ENCODE measurements at regions not wholly inside any gene's neighbourhood (a gene's known extent, or its start where the extent isn't known, plus 50 kb on each side); places are given as distances from the start of the nearest gene placed in this dataset.
"Not testable (repeated sequence)": the region's sequence is repeated elsewhere in the genome, so short reads cannot be mapped to it uniquely, and the experiment has no call there.

DNA sequence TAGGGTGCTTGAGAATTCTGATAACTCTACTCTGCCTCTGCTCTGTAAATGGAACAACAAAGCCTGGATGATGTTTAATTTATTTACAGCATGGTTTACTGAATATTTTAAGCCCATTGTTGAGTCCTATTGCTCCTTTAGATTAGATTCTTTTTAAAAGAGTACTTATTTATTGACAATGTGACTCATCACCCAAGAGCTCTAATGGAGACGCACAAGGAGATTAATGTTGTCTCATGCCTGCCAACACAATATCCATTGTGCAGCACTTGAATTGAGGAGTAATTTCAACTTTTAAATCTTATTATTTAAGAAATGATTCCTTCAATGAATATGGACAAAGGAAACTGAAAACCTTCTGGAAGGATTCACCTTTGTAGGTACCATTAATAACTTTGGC is 691.4 kb downstream of the ZBBX start:
- no peak overlapping the region for H3K27ac ChIP-seq (ENCODE audit: low read depth, low read length)
- H3K36me3 ChIP-seq (ENCODE audit: control insufficient read depth, low read length): no peaks in the 10 kb centered on the region
- no peak for TF ChIP-seq EZH2phosphoT487 (IDR thresholded peaks at IDR 0.05; ENCODE audit: borderline replicate concordance, low read length)
- no peak for TF ChIP-seq CTCF (IDR thresholded peaks at IDR 0.05; ENCODE audit: low read depth, low read length, poor library complexity, severe bottlenecking)
- no peaks in the 10 kb centered on the region for H3K9me3 ChIP-seq (ENCODE audit: control insufficient read depth, insufficient read depth, low read length)
- no peak overlapping the region for H3K4me3 ChIP-seq (ENCODE audit: low read length)
- no peaks in the 10 kb centered on the region for H3K79me2 ChIP-seq (ENCODE audit: control insufficient read depth, low read length)
- H3K4me2 ChIP-seq (ENCODE audit: low read length): no peak overlapping the region
- H3K4me1 ChIP-seq (ENCODE audit: control insufficient read depth, low read length): no peaks in the 10 kb centered on the region
- no peaks in the 10 kb centered on the region for H3F3A ChIP-seq (ENCODE audit: control insufficient read depth, insufficient read depth)
- no peaks in the 10 kb centered on the region for H3K9me2 ChIP-seq (replicated peaks; ENCODE audit: control insufficient read depth, low read length)
- no peaks in the 10 kb centered on the region for H4K20me1 ChIP-seq (ENCODE audit: control insufficient read depth, insufficient read depth, low read depth, low read length)
- no peaks in the 10 kb centered on the region for H3K27me3 ChIP-seq (ENCODE audit: control insufficient read depth, low read length)

- H3K27ac ChIP-seq (ENCODE audit: low read depth, low read length): no peak overlapping the region
- H3K9me2 ChIP-seq (replicated peaks; ENCODE audit: control insufficient read depth, low read length): no peaks in the 10 kb centered on the region
- H3K9me3 ChIP-seq (ENCODE audit: control insufficient read depth, insufficient read depth, low read length): no peaks in the 10 kb centered on the region
- no peaks in the 10 kb centered on the region for H3K27me3 ChIP-seq (ENCODE audit: control insufficient read depth, low read length)
- no peak overlapping the region for H3K4me2 ChIP-seq (ENCODE audit: low read length)
- H3K36me3 ChIP-seq (ENCODE audit: control insufficient read depth, low read length): no peaks in the 10 kb centered on the region
- H3K4me1 ChIP-seq (ENCODE audit: control insufficient read depth, low read length): no peaks in the 10 kb centered on the region
- no peaks in the 10 kb centered on the region for H3K79me2 ChIP-seq (ENCODE audit: control insufficient read depth, low read length)
- H3K4me3 ChIP-seq (ENCODE audit: low read length): no peak overlapping the region
- no peaks in the 10 kb centered on the region for H4K20me1 ChIP-seq (ENCODE audit: control insufficient read depth, insufficient read depth, low read depth, low read length)
- H3F3A ChIP-seq (ENCODE audit: control insufficient read depth, insufficient read depth): no peaks in the 10 kb centered on the region
- TF ChIP-seq EZH2phosphoT487 (IDR thresholded peaks at IDR 0.05; ENCODE audit: borderline replicate concordance, low read length) (no peak), CTCF (IDR thresholded peaks at IDR 0.05; ENCODE audit: low read depth, low read length, poor library complexity, severe bottlenecking) (no peak)
Measured at GRCh38 chr3:166685246-166685645, 694.9 kb downstream of the ZBBX start.

- H3K79me2 ChIP-seq (ENCODE audit: control insufficient read depth, low read length); H3K36me3 ChIP-seq (ENCODE audit: control insufficient read depth, low read length); H3F3A ChIP-seq (ENCODE audit: control insufficient read depth, insufficient read depth); H3K9me2 ChIP-seq (replicated peaks; ENCODE audit: control insufficient read depth, low read length); H3K9me3 ChIP-seq (ENCODE audit: control insufficient read depth, insufficient read depth, low read length); H3K4me1 ChIP-seq (ENCODE audit: control insufficient read depth, low read length); H3K27ac ChIP-seq (ENCODE audit: low read depth, low read length); H3K27me3 ChIP-seq (ENCODE audit: control insufficient read depth, low read length); H3K4me2 ChIP-seq (ENCODE audit: low read length); H3K4me3 ChIP-seq (ENCODE audit: low read length); H4K20me1 ChIP-seq (ENCODE audit: control insufficient read depth, insufficient read depth, low read depth, low read length): not testable (repeated sequence)
Measured at GRCh38 chr3:166684077-166684476, 696.0 kb downstream of the ZBBX start.

DNA sequence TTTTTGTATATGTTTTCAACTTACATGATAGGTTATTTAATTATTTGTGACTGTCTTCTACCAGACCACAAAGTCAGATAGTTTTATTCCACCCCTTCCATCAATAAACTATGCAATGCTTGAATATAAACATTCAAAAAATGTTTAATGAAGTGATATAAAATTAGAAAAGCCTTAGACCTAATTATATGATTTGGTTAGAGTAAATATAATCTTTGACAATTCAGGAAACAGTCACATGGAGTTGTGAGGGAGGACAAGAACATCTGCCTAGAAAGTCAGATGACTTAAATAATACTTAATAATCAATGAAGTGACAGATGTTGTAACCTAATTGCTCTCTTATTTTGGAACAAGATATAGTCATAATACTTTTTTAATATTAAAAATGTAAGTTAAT is 710.3 kb downstream of the ZBBX start:
- H3K4me2 ChIP-seq (ENCODE audit: low read length): no peak overlapping the region
- no peak overlapping the region for H3K4me3 ChIP-seq (ENCODE audit: low read length)
- TF ChIP-seq CTCF (IDR thresholded peaks at IDR 0.05; ENCODE audit: low read depth, low read length, poor library complexity, severe bottlenecking) (no peak), EZH2phosphoT487 (IDR thresholded peaks at IDR 0.05; ENCODE audit: borderline replicate concordance, low read length) (no peak)
- no peak overlapping the region for H3K27ac ChIP-seq (ENCODE audit: low read depth, low read length)
- H3K79me2 ChIP-seq (ENCODE audit: control insufficient read depth, low read length): no peaks in the 10 kb centered on the region
- no peaks in the 10 kb centered on the region for H3K9me3 ChIP-seq (ENCODE audit: control insufficient read depth, insufficient read depth, low read length)
- no peaks in the 10 kb centered on the region for H3K9me2 ChIP-seq (replicated peaks; ENCODE audit: control insufficient read depth, low read length)
- H3K27me3 ChIP-seq (ENCODE audit: control insufficient read depth, low read length): no peaks in the 10 kb centered on the region
- no peaks in the 10 kb centered on the region for H4K20me1 ChIP-seq (ENCODE audit: control insufficient read depth, insufficient read depth, low read depth, low read length)
- no peaks in the 10 kb centered on the region for H3K4me1 ChIP-seq (ENCODE audit: control insufficient read depth, low read length)
- no peaks in the 10 kb centered on the region for H3F3A ChIP-seq (ENCODE audit: control insufficient read depth, insufficient read depth)
- no peaks in the 10 kb centered on the region for H3K36me3 ChIP-seq (ENCODE audit: control insufficient read depth, low read length)
